ENCODE measurements at regions not wholly inside any gene's neighbourhood (a gene's known extent, or its start where the extent isn't known, plus 50 kb on each side); places are given as distances from the start of the nearest gene placed in this dataset.
A peak's percentile ranks its signal among the peaks of the same experiment; 100 is the strongest.

- Histone ChIP-seq H3K4me3 (ENCODE audit: low read depth in 2 of 2, low read length in 1 of 2) (no peak overlapping the region), H2AFZ (ENCODE audit: low read depth) (no peak overlapping the region), H3K9me2 (no peaks in the 10 kb centered on the region), H3K9me3 (no peaks in the 10 kb centered on the region), H4K20me1 (ENCODE audit: insufficient read depth) (no peaks in the 10 kb centered on the region), H3K27me3 (ENCODE audit: insufficient read depth) (no peaks in the 10 kb centered on the region), H3K4me2 (no peak overlapping the region), H3K4me1 (ENCODE audit: control insufficient read depth in 1 of 2, insufficient read depth in 2 of 2, low read depth in 1 of 2, low read length in 1 of 2) (peaks cover 0 to 32% of the 10 kb centered on the region in 2 experiments; a peak in 2 of 4 replicates), H3K79me2 (ENCODE audit: insufficient read depth) (no peaks in the 10 kb centered on the region), H3F3A (replicated peaks; ENCODE audit: insufficient read depth) (no peaks in the 10 kb centered on the region), H3K27ac (ENCODE audit: low read depth in 2 of 2, low read length in 1 of 2) (peak overlapping the region in 1 of 2 experiments; percentile 88; a peak in 2 of 4 replicates), H3K36me3 (replicated peaks in 1 of 2; ENCODE audit: control insufficient read depth in 1 of 2, insufficient read depth in 2 of 2, low read length in 1 of 2) (no peaks in the 10 kb centered on the region), H3K9ac (no peak overlapping the region)
- DNase-seq = no peak
- POLR2A ChIA-PET = no interaction called here
- CTCF ChIA-PET = interaction anchor here (0.6 to 1.1 kb wide), 3 partner anchors 18 to 829 kb away, joined by 3 to 4 read pairs (median 3); no protein-coding TSS in a partner anchor
- no peak for TF ChIP-seq PBX3 (IDR thresholded peaks at IDR 0.05)
- TF ChIP-seq FOXM1 (IDR thresholded peaks at IDR 0.05; ENCODE audit: low read depth) = no peak
- TF ChIP-seq TAF1 (IDR thresholded peaks at IDR 0.05; ENCODE audit: borderline replicate concordance, low read depth, low read length) = no peak
These were observed 390.4 kb downstream of the SOX11 start for GRCh38 chr2:6082625-6083018.

GRCh38 chr2:6083136-6083535 is 391.0 kb downstream of the SOX11 start:
- no peak overlapping the region for H3K4me2 ChIP-seq
- H3K27me3 ChIP-seq (ENCODE audit: insufficient read depth) = no peaks in the 10 kb centered on the region
- H3K9ac ChIP-seq = no peak overlapping the region
- H2AFZ ChIP-seq (ENCODE audit: low read depth) = no peak overlapping the region
- no peaks in the 10 kb centered on the region for H4K20me1 ChIP-seq (ENCODE audit: insufficient read depth)
- H3K36me3 ChIP-seq (replicated peaks in 1 of 2; ENCODE audit: control insufficient read depth in 1 of 2, insufficient read depth in 2 of 2, low read length in 1 of 2) = no peaks in the 10 kb centered on the region
- peaks cover 0 to 32% of the 10 kb centered on the region in 2 experiments; a peak in 2 of 4 replicates for H3K4me1 ChIP-seq (ENCODE audit: control insufficient read depth in 1 of 2, insufficient read depth in 2 of 2, low read depth in 1 of 2, low read length in 1 of 2)
- 40% methylated on average over 2 of the region's 2 CpGs for WGBS (ENCODE audit: low lambda C conversion rate)
- ChIA-PET POLR2A (no interaction called here), CTCF (interaction anchor here (0.6 to 1.1 kb wide), 2 partner anchors 17 to 829 kb away, joined by 3 to 4 read pairs; no protein-coding TSS in a partner anchor)
- no peak for DNase-seq
- no peaks in the 10 kb centered on the region for H3F3A ChIP-seq (replicated peaks; ENCODE audit: insufficient read depth)
- no peaks in the 10 kb centered on the region for H3K79me2 ChIP-seq (ENCODE audit: insufficient read depth)
- H3K27ac ChIP-seq (ENCODE audit: low read depth in 2 of 2, low read length in 1 of 2) = peak overlapping the region in 1 of 2 experiments; percentile 88; a peak in 2 of 4 replicates
- H3K9me2 ChIP-seq = no peaks in the 10 kb centered on the region
- TF ChIP-seq FOXJ3 (CRISPR knock-in tag; IDR thresholded peaks at IDR 0.05) (no peak), NFIC (IDR thresholded peaks at IDR 0.05; ENCODE audit: borderline replicate concordance) (no peak), RCOR1 (IDR thresholded peaks at IDR 0.05; ENCODE audit: low read length) (no peak)
- H3K9me3 ChIP-seq = no peaks in the 10 kb centered on the region
- H3K4me3 ChIP-seq (ENCODE audit: low read depth in 2 of 2, low read length in 1 of 2) = no peak overlapping the region

- POLR2A ChIA-PET = interaction anchor here (1.2 kb wide), 1 partner anchor 9 kb away, joined by 3 read pairs; no protein-coding TSS in a partner anchor
These were observed 397.3 kb downstream of the SOX11 start for GRCh38 chr2:6089474-6089873.

More at GRCh38 chr2:6089474-6089873, 397.3 kb downstream of the SOX11 start:
- 12% methylated on average over 3 of the region's 3 CpGs for WGBS (ENCODE audit: low lambda C conversion rate)
- CTCF ChIA-PET = interaction anchor here (0.9 kb wide), 1 partner anchor 9 kb away, joined by 4 read pairs; no protein-coding TSS in a partner anchor
- H3K9me2 ChIP-seq = no peaks in the 10 kb centered on the region; the same call in 1 of the 2 replicates
- H3F3A ChIP-seq (replicated peaks; ENCODE audit: insufficient read depth) = no peaks in the 10 kb centered on the region
- H2AFZ ChIP-seq (ENCODE audit: low read depth) = no peak overlapping the region
- no peak overlapping the region for H3K4me3 ChIP-seq (ENCODE audit: low read depth in 2 of 2, low read length in 1 of 2)
- H3K27ac ChIP-seq (ENCODE audit: low read depth in 2 of 2, low read length in 1 of 2) = no peak overlapping the region
- no peaks in the 10 kb centered on the region for H3K79me2 ChIP-seq (ENCODE audit: insufficient read depth)
- no peaks in the 10 kb centered on the region for H4K20me1 ChIP-seq (ENCODE audit: insufficient read depth)
- no peaks in the 10 kb centered on the region for H3K27me3 ChIP-seq (ENCODE audit: insufficient read depth)
- H3K9ac ChIP-seq = no peak overlapping the region
- no peak for DNase-seq
- TF ChIP-seq GATA2 (CRISPR knock-in tag; IDR thresholded peaks at IDR 0.05) = no peak
- no peak overlapping the region for H3K4me2 ChIP-seq
- H3K9me3 ChIP-seq = no peaks in the 10 kb centered on the region
- H3K36me3 ChIP-seq (replicated peaks in 1 of 2; ENCODE audit: control insufficient read depth in 1 of 2, insufficient read depth in 2 of 2, low read length in 1 of 2) = no peaks in the 10 kb centered on the region
- no peaks in the 10 kb centered on the region; a peak in 1 of 4 replicates for H3K4me1 ChIP-seq (ENCODE audit: control insufficient read depth in 1 of 2, insufficient read depth in 2 of 2, low read depth in 1 of 2, low read length in 1 of 2)

Data from SK-N-SH (cell line).